BJ (cell line): ENCODE measurements at regions not wholly inside any gene's neighbourhood (a gene's known extent, or its start where the extent isn't known, plus 50 kb on each side); places are given as distances from the start of the nearest gene placed in this dataset.

Experiments used
- CTCF ChIA-PET: fragments of 350-600 bp; formaldehyde crosslinking; extraction: SDS; loops from one replicate; lab custom pipeline; 2021; ENCODE audit warnings: antibody characterized with exemption, inconsistent platforms; lab: Yijun Ruan, JAX
- POLR2A ChIA-PET: fragments of 300-600 bp; sonication (Branson Sonifier 250); formaldehyde crosslinking; extraction: SDS; loops from one replicate; lab custom pipeline; 2021; ENCODE audit warnings: antibody characterized with exemption; lab: Charles Lee
- DNase-seq: peaks from one replicate; pipeline ENCODE4 v3.0.0-alpha.2; 2011; ENCODE audit warnings: low read depth
- H3K27me3 ChIP-seq: 2 replicates; pipeline ENCODE4 v1.6.0; 2011; ENCODE audit warnings: low read length; ENCODE audit not compliant: control insufficient read depth, insufficient read depth
- H3K36me3 ChIP-seq: 2 replicates; pipeline ENCODE4 v1.5.1; 2011; ENCODE audit warnings: low read length; ENCODE audit not compliant: control insufficient read depth, insufficient read depth
- H3K4me3 ChIP-seq: 2 replicates; pipeline ENCODE4 v1.5.1; 2011; ENCODE audit warnings: low read depth, mild to moderate bottlenecking, control low read depth, low read length
- TF ChIP-seq, protein P1 (sequence below): IDR thresholded peaks from 2 replicates; pipeline ENCODE4 v1.5.1; 2011; ENCODE audit warnings: low read depth, mild to moderate bottlenecking, control low read depth, inconsistent platforms, low read length, moderate library complexity; ENCODE audit not compliant: insufficient read depth

DNA sequence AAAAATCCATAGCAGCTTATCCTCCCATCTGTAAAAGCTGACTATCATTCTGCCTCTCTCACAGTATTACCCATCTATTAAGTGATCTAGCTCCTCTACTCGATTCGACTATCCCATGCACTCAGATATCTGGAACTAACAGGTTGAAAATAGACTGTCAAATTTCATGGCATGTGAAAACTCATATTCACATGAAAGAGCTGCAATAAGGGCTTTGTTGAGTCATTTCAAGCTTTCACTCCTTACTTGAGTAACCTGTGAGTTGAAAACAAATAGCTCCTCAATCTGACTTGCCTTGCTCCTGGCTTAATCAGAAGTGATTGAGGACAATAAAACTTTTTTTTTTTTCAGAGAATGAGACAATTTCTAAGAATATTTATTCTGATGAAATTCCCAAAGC, 192.4 kb upstream of the ERBB4 start:
- no peak for DNase-seq
- POLR2A ChIA-PET: interaction anchor here (0.7 kb wide), 1 partner anchor 17 kb away, joined by 11 read pairs; no protein-coding TSS in a partner anchor
- TF ChIP-seq, protein P1, sequence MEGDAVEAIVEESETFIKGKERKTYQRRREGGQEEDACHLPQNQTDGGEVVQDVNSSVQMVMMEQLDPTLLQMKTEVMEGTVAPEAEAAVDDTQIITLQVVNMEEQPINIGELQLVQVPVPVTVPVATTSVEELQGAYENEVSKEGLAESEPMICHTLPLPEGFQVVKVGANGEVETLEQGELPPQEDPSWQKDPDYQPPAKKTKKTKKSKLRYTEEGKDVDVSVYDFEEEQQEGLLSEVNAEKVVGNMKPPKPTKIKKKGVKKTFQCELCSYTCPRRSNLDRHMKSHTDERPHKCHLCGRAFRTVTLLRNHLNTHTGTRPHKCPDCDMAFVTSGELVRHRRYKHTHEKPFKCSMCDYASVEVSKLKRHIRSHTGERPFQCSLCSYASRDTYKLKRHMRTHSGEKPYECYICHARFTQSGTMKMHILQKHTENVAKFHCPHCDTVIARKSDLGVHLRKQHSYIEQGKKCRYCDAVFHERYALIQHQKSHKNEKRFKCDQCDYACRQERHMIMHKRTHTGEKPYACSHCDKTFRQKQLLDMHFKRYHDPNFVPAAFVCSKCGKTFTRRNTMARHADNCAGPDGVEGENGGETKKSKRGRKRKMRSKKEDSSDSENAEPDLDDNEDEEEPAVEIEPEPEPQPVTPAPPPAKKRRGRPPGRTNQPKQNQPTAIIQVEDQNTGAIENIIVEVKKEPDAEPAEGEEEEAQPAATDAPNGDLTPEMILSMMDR: no peak
- Histone ChIP-seq H3K36me3 (no peaks in the 10 kb centered on the region), H3K4me3 (no peak overlapping the region), H3K27me3 (no peaks in the 10 kb centered on the region)
- CTCF ChIA-PET: no interaction called here

DNA sequence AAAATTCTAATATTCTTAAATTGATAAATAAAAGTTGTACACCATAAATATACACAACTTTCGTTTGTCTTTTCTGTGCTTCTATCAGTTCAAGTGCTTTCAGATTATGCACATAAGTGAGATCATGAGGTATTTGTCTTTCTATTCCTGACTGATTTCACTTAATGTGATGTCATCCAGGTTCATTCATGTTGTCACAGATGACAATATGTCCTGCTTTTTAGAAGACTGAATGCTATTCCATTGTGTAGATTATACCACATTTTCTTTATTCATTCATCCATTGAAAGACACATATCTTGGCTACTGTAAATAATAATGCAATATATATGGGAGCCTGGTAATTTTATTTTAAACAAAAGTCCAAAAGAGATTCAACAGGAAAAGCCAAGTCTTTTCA, 190.1 kb upstream of the ERBB4 start:
- no peaks in the 10 kb centered on the region for H3K27me3 ChIP-seq
- H3K36me3 ChIP-seq: no peaks in the 10 kb centered on the region
- TF ChIP-seq, protein P1: no peak
- no peak for DNase-seq
- POLR2A ChIA-PET: no interaction called here
- CTCF ChIA-PET: no interaction called here
- no peak overlapping the region for H3K4me3 ChIP-seq

DNA sequence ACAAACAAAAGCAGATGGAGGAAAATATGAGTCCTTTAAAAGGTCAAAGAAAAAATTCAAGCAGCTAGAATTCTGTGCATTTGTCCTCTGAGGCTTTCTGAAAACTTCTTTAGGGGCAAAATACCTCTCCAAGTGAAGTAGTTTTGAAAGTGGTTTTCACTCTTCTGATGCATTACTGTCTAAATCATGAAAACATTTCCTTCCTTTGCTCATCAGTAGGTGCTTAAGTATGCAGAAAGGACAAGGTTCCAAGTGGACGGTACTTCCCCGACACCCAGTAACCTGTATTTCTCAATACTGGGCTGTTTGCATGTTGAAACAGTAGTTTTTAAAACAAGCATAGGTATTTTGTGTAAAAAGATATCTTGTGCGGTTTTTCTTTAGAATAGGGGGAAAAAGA, 189.1 kb upstream of the ERBB4 start:
- H3K4me3 ChIP-seq: no peak overlapping the region
- DNase-seq: no peak
- no peaks in the 10 kb centered on the region for H3K27me3 ChIP-seq
- ChIA-PET POLR2A (no interaction called here), CTCF (no interaction called here)
- TF ChIP-seq, protein P1: no peak
- H3K36me3 ChIP-seq: no peaks in the 10 kb centered on the region

DNA sequence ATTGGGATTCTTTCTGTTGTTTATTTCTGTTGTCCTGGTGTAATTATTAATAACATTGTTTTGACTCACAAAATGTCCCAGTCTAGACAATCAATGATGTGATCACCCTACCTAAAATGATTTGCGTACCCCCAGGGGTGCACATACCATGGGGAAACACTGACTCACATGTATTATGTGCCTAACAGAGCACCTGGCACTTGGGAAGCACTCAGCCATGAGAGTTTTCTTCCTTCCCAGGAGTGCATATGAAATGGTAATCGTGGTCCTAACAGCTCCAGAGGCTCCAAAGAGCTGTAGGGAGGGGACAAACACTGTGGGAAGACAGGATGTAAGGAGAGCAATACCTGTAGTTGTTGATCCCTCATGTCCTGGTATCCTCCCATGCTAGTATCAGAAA, 187.8 kb upstream of the ERBB4 start:
- POLR2A ChIA-PET: no interaction called here
- CTCF ChIA-PET: no interaction called here
- Histone ChIP-seq H3K27me3 (no peaks in the 10 kb centered on the region), H3K36me3 (no peaks in the 10 kb centered on the region), H3K4me3 (no peak overlapping the region)
- TF ChIP-seq, protein P1: no peak
- no peak for DNase-seq

DNA sequence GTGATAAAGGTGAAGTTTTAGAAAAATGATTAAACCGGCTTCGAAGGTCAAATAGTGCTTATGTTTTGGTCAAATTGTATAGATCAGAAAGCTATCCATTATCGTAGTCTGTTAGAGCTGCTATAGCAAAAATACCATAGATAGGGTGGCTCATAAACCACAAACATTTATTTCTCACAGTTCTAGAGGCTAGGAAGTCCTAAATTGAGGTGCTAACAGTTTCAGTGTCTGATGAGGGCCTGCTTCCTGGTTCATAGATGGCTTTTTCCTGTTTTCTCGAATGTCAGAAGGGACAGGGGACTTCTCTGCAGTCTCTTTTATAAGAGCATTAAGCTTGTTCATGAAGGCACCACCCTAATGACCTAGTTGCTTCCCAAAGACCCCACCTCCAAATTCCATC, 186.6 kb upstream of the ERBB4 start:
- Histone ChIP-seq H3K4me3 (no peak overlapping the region), H3K27me3 (no peaks in the 10 kb centered on the region), H3K36me3 (no peaks in the 10 kb centered on the region)
- CTCF ChIA-PET: no interaction called here
- DNase-seq: no peak
- POLR2A ChIA-PET: no interaction called here
- TF ChIP-seq, protein P1: no peak
